ENCODE measurements at regions not wholly inside any gene's neighbourhood (a gene's known extent, or its start where the extent isn't known, plus 50 kb on each side); places are given as distances from the start of the nearest gene placed in this dataset.
A peak's percentile ranks its signal among the peaks of the same experiment; 100 is the strongest.

DNA sequence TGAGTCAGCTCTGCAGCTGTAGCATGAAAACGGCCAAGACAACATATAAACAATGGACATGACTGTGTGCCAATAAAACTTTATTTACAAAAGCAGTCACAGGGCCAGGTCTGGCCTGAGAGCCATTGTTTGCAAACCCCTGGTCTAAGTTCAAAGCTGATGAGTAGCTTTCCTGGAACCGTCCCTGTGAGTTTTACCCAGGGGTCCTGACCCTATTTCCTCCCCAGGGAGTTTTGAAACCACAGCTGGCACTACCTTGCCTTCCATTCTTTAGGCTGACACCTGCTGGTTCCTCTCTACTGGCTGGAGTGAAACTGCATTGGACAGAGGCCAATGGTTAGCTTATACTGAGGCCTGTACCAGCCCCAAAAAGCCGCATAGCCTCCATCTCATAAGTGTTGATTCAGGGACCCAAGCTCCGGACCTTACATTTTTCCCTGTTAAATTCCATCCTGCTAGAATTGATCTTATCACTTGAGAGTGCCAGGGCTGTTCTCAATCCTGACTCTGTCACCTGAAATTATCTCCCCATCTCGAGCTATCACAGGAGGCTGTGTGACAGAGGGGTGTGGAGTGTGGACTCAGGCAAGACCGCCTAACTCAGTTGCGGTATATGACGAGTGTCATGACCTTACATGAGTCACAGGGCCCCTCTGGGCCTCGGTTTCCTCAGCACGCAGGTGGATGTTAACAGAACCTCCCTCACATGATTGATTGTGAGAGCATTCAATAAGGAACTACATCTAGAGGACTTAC, 343.6 kb downstream of the NPHP4 start:
- no peak overlapping the region for H3K4me3 ChIP-seq (ENCODE audit: low read depth, low read length)
- TF ChIP-seq, protein P1, sequence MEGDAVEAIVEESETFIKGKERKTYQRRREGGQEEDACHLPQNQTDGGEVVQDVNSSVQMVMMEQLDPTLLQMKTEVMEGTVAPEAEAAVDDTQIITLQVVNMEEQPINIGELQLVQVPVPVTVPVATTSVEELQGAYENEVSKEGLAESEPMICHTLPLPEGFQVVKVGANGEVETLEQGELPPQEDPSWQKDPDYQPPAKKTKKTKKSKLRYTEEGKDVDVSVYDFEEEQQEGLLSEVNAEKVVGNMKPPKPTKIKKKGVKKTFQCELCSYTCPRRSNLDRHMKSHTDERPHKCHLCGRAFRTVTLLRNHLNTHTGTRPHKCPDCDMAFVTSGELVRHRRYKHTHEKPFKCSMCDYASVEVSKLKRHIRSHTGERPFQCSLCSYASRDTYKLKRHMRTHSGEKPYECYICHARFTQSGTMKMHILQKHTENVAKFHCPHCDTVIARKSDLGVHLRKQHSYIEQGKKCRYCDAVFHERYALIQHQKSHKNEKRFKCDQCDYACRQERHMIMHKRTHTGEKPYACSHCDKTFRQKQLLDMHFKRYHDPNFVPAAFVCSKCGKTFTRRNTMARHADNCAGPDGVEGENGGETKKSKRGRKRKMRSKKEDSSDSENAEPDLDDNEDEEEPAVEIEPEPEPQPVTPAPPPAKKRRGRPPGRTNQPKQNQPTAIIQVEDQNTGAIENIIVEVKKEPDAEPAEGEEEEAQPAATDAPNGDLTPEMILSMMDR (IDR thresholded peaks at IDR 0.05; ENCODE audit: control insufficient read depth, extremely low read depth, insufficient read depth), result no peak
- peak; percentile 49 for DNase-seq (ENCODE audit: low read depth)

DNA sequence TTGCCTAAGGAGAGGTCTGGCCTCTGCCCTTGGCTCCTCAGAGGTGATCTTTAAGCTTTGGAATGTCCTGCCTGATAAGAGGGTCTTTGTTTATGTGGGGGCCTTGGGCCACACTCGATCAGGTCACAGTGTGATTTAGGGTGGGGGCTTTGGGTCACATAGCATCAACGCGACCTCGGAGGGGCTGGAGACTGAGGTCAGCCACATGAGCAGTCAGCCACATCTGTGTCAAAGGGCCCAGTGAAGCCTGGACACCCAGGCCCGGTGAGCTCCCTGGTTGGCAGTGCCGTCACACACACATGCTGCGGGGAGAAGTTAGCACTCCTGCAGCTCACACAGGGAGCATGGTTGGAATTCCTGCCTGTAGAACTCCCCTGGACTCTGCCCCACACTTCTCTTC, 345.0 kb downstream of the NPHP4 start:
- no peak overlapping the region for H3K4me3 ChIP-seq (ENCODE audit: low read depth, low read length)
- TF ChIP-seq, protein P1 (IDR thresholded peaks at IDR 0.05; ENCODE audit: control insufficient read depth, extremely low read depth, insufficient read depth), result no peak
- DNase-seq (ENCODE audit: low read depth), result no peak

DNA sequence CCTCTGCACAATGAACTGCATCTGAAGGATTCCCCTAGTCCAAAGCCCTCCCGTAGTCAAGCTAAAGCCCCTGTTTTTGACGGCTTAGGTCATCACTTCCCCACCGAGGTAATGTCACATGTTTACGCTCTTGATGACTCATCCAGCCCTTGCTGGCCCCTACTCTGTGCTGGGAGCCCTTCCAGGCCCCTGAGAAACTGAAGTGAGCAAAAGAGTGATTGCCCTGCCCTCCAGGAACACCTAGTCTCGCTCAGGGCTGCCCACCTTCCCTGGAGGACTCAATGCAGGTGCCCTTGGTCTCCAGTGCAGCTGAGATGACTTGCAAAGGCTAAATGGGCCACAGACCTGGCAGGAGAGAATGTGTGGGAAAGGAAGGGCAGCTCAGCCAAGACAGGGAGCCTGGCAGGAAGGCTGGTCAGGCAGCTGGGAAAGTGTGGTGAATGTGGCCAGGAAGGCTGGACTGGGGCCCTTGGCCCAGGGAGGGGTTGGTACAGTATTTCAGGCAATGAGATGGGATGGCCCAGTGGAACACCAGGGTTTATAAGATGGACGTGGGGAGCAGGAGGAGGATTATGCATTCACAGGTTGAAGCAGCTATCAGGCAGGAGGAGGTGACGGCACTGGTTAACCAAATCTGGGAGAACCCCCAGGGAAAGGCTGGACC, 345.6 kb downstream of the NPHP4 start:
- TF ChIP-seq, protein P1 (IDR thresholded peaks at IDR 0.05; ENCODE audit: control insufficient read depth, extremely low read depth, insufficient read depth), result no peak
- DNase-seq (ENCODE audit: low read depth), result no peak
- H3K4me3 ChIP-seq (ENCODE audit: low read depth, low read length), result no peak overlapping the region

DNA sequence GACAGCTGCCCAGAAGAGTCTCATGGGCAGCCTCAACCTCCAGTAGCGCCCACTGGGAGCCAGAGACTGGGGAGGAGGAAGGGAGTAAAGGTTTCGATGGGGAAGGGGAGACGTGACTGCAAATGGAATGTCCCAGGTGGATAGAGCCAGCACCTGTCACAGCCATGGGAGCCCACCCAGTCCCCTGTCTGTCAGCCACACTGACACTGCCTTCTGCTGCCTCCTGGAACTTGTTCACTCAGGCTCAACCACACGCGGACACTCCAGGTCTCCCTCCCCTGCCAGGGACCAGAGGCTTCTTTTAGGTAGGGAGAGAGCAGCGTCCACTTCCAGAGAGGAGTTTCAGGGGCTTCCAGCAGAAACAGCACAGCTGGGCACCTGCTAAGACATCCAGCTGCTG, 346.3 kb downstream of the NPHP4 start:
- no peak overlapping the region for H3K4me3 ChIP-seq (ENCODE audit: low read depth, low read length)
- TF ChIP-seq, protein P1 (IDR thresholded peaks at IDR 0.05; ENCODE audit: control insufficient read depth, extremely low read depth, insufficient read depth), result no peak
- no peak for DNase-seq (ENCODE audit: low read depth)

DNA sequence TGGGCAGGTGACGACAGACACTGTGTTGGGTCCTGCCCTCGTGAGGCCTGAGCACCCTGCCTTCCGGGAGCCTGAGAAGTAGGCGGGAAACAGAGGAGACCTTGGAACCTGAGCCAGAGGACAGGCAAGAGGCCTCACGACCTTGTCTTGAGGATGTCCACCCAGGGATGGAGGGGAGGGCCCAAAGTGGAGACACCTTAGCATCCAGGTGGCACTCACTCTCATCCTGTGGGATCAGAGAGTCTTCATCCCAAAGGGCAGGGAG, 347.2 kb downstream of the NPHP4 start:
- TF ChIP-seq, protein P1 (IDR thresholded peaks at IDR 0.05; ENCODE audit: control insufficient read depth, extremely low read depth, insufficient read depth), result no peak
- no peak overlapping the region for H3K4me3 ChIP-seq (ENCODE audit: low read depth, low read length)
- no peak for DNase-seq (ENCODE audit: low read depth)

DNA sequence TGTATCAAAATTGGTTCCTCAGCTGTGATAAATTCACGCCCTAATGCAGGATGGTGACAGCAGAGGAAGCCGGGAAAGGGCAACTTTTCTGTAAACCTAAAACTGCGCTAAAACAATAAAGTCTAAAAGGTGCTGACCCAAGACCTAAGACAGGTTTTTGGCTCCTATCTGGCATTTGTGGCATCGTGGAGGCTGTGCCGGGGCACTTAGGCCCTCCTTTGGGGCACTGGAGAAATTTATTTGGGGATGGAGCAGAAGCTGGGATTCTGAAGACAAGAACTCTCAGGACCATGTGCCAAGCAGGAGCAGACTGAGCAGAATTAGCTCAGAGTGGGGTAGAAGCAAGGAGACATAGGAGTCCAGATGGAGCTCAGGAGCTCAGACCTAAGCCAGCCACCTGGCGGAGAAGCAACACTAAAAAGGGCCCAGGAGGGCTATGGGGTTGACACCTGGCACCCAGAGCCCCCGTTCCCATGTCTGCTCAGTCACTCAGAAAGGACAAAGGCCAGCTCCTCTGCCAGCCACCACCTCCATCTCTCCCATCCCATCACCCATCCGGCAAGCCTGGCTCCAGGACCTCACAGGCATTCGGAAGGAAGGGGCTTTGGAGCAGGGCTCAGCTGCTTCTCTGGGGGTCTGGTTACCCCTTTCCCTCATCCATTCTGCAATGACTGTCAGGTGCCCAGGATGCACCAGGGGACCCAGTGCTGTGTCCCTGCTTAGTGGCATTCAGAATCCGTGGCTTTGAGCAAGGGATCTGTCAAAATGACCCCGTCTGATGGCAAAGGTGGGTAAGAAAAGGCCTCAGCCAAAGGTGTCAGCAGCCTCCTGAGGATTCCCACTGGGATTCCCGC, 347.7 kb downstream of the NPHP4 start:
- TF ChIP-seq, protein P1 (IDR thresholded peaks at IDR 0.05; ENCODE audit: control insufficient read depth, extremely low read depth, insufficient read depth), result no peak
- no peak for DNase-seq (ENCODE audit: low read depth)
- no peak overlapping the region for H3K4me3 ChIP-seq (ENCODE audit: low read depth, low read length)
